RWPE2 (cell line): ENCODE measurements at regions not wholly inside any gene's neighbourhood (a gene's known extent, or its start where the extent isn't known, plus 50 kb on each side); places are given as distances from the start of the nearest gene placed in this dataset.

Source experiments
- ATAC-seq: fragments of 200-7000 bp; cut with Tn5 transposase; 3 replicates; pipeline ENCODE4 v1.9.1; 2021; ENCODE audit warnings: low read depth
- DNase-seq: peaks from one replicate; pipeline ENCODE4 v3.0.0-alpha.2; 2020; ENCODE audit warnings: low spot score
- H3K27ac ChIP-seq: fragments of 450-650 bp; 2 replicates; pipeline ENCODE4 v1.5.1; 2017; ENCODE audit warnings: mild to moderate bottlenecking; ENCODE audit not compliant: poor library complexity, severe bottlenecking
- H3K27me3 ChIP-seq: fragments of 250-450 bp; sonication (Bioruptor Pico); 2 replicates; pipeline ENCODE4 v1.5.1; 2021; ENCODE audit warnings: mild to moderate bottlenecking, moderate library complexity; ENCODE audit not compliant: insufficient read depth, poor library complexity, severe bottlenecking
- H3K36me3 ChIP-seq: fragments of 250-450 bp; sonication (Bioruptor Pico); 2 replicates; pipeline ENCODE4 v1.5.1; 2020; ENCODE audit warnings: low read depth, mild to moderate bottlenecking, moderate library complexity
- H3K4me1 ChIP-seq: fragments of 250-450 bp; sonication (Bioruptor Pico); 2 replicates; pipeline ENCODE4 v1.5.1; 2021; ENCODE audit warnings: mild to moderate bottlenecking, moderate library complexity; ENCODE audit not compliant: insufficient read depth, poor library complexity, severe bottlenecking
- H3K4me3 ChIP-seq: fragments of 250-450 bp; sonication (Bioruptor Pico); 2 replicates; pipeline ENCODE4 v1.5.1; 2021; ENCODE audit warnings: mild to moderate bottlenecking, moderate library complexity; ENCODE audit not compliant: severe bottlenecking
- H3K9me3 ChIP-seq: fragments of 250-450 bp; sonication (Bioruptor Pico); 2 replicates; pipeline ENCODE4 v1.5.1; 2021; ENCODE audit warnings: mild to moderate bottlenecking, moderate library complexity; ENCODE audit not compliant: severe bottlenecking
- TF ChIP-seq, protein P1 (sequence below): fragments of 450-650 bp; IDR thresholded peaks from one replicate; pipeline ENCODE4 v1.5.1; 2017; ENCODE audit warnings: mild to moderate bottlenecking, moderate library complexity; ENCODE audit not compliant: poor library complexity, severe bottlenecking

GRCh38 chr2:234666911-234667310 lies 170.0 kb upstream of the ARL4C start:
- ATAC-seq (no peak), DNase-seq (no peak)
- H3K27me3 ChIP-seq, result no peaks in the 10 kb centered on the region
- H3K36me3 ChIP-seq, result no peaks in the 10 kb centered on the region
- H3K4me3 ChIP-seq, result no peak overlapping the region
- H3K9me3 ChIP-seq, result no peaks in the 10 kb centered on the region
- peaks cover 13% of the 10 kb centered on the region for H3K4me1 ChIP-seq
- no peak overlapping the region for H3K27ac ChIP-seq
- TF ChIP-seq, protein P1, sequence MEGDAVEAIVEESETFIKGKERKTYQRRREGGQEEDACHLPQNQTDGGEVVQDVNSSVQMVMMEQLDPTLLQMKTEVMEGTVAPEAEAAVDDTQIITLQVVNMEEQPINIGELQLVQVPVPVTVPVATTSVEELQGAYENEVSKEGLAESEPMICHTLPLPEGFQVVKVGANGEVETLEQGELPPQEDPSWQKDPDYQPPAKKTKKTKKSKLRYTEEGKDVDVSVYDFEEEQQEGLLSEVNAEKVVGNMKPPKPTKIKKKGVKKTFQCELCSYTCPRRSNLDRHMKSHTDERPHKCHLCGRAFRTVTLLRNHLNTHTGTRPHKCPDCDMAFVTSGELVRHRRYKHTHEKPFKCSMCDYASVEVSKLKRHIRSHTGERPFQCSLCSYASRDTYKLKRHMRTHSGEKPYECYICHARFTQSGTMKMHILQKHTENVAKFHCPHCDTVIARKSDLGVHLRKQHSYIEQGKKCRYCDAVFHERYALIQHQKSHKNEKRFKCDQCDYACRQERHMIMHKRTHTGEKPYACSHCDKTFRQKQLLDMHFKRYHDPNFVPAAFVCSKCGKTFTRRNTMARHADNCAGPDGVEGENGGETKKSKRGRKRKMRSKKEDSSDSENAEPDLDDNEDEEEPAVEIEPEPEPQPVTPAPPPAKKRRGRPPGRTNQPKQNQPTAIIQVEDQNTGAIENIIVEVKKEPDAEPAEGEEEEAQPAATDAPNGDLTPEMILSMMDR, result no peak

DNA sequence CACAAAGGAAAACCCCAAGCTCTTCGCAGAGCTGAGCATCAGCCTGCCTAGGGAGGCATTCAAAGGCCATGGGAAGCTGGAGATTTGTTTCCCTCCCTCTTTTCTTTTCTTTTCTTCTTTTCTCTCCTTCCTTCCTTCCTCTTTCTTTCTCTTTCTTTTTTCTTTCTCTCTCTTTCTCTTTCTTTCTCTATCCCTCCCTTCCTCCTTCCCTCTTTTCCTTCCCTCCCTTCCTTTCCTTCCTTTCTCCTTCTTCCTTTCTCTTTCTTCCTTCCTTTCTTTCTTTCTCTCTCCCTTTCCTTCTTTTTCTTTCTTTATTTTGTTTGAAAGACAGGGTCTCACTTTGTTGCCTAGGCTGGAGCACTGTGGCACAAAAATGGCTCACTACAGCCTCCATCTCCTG lies 168.4 kb upstream of the ARL4C start:
- Histone ChIP-seq H3K4me1 (peaks cover 9% of the 10 kb centered on the region), H3K4me3 (no peak overlapping the region), H3K27ac (no peak overlapping the region), H3K36me3 (no peaks in the 10 kb centered on the region), H3K9me3 (no peaks in the 10 kb centered on the region), H3K27me3 (no peaks in the 10 kb centered on the region)
- ATAC-seq (no peak), DNase-seq (no peak)
- TF ChIP-seq, protein P1, result no peak

GRCh38 chr2:234661849-234662248 lies 165.0 kb upstream of the ARL4C start:
- Histone ChIP-seq H3K27me3 (no peaks in the 10 kb centered on the region), H3K9me3 (no peaks in the 10 kb centered on the region), H3K27ac (no peak overlapping the region), H3K36me3 (no peaks in the 10 kb centered on the region), H3K4me1 (no peaks in the 10 kb centered on the region), H3K4me3 (no peak overlapping the region)
- no peak for ATAC-seq
- no peak for DNase-seq
- TF ChIP-seq, protein P1, result no peak

- Histone ChIP-seq H3K9me3 (no peaks in the 10 kb centered on the region), H3K27ac (no peak overlapping the region), H3K36me3 (no peaks in the 10 kb centered on the region)
Observed at GRCh38 chr2:234661175-234661574, 164.3 kb upstream of the ARL4C start.

DNA sequence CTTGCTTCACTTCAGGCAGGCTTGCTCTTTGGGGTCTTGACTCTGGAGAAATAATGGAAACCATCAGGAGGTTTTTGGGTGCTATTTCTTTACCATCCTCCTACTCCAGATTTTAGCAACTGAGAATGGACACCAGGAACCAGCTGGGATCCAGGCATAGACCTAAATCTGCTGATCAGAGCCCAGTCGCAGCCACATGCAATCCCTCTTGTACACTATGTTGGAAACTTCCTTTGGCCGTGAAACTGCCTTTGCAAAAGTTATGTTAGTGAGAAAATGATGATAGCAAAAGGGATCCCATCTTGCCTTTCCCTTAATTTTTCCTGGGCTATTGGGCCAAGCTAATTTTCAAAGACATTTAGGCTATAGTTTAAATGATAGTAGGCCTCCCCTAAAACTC lies 158.8 kb upstream of the ARL4C start:
- Histone ChIP-seq H3K36me3 (no peaks in the 10 kb centered on the region), H3K9me3 (no peaks in the 10 kb centered on the region), H3K27me3 (no peaks in the 10 kb centered on the region), H3K4me3 (no peak overlapping the region), H3K27ac (no peak overlapping the region), H3K4me1 (no peaks in the 10 kb centered on the region)
- TF ChIP-seq, protein P1, result no peak
- no peak for DNase-seq
- no peak for ATAC-seq

More at GRCh38 chr2:234661175-234661574, 164.3 kb upstream of the ARL4C start:
- H3K4me1 ChIP-seq, result no peaks in the 10 kb centered on the region
- ATAC-seq, result no peak
- H3K27me3 ChIP-seq, result no peaks in the 10 kb centered on the region
- no peak overlapping the region for H3K4me3 ChIP-seq
- no peak for DNase-seq
- TF ChIP-seq, protein P1, result no peak
